ENCODE measurements at regions not wholly inside any gene's neighbourhood (a gene's known extent, or its start where the extent isn't known, plus 50 kb on each side); places are given as distances from the start of the nearest gene placed in this dataset.

DNA sequence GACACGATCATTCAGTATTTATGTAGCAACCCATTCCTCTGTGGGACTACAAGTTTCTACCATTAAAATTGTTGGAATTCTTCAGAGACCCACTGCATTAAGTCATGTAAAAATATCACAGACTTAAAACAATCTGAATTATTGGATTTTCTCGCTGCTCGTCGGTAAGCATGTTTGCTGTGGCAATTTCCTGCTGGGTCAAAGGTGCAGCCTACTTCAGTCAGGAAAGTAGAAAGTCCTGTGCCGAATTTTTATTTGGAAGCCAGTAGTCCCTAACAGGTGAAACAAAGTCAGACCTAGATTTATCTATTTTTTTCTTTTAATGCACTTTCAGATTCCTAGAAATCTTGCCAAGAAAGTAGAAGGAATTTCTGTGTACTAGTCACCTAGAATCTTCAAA, 110.4 kb upstream of the MYL2 start:
- TF ChIP-seq CTCF (IDR thresholded peaks at IDR 0.05; ENCODE audit: low read depth, low read length) (no peak), EZH2phosphoT487 (IDR thresholded peaks at IDR 0.05; ENCODE audit: low read depth) (no peak)

Measured in OCI-LY3 (cell line).